Breast epithelium (tissue), 4 donors: ENCODE measurements at regions not wholly inside any gene's neighbourhood (a gene's known extent, or its start where the extent isn't known, plus 50 kb on each side); places are given as distances from the start of the nearest gene placed in this dataset.

Experiments used
- DNase-seq, 2 donors: peaks; one replicate each; pipeline ENCODE4 v3.0.0-alpha.2; 2019; ENCODE audit warnings: low spot score in 2 of 2
- H3K27ac ChIP-seq, 2 donors: fragments of 200-600 bp; sonication (generic) in 1 of 2; one replicate each; pipeline ENCODE4 v1.5.1; 2016 to 2019; ENCODE audit warnings: mild to moderate bottlenecking in 1 of 2
- H3K27me3 ChIP-seq, 2 donors: fragments of 200-600 bp; sonication (generic) in 1 of 2; one replicate each; pipeline versions ENCODE4 v1.5.1 to v1.6.0; 2017 to 2019; ENCODE audit warnings: control low read depth in 1 of 2, mild to moderate bottlenecking in 1 of 2
- H3K36me3 ChIP-seq: fragments of 200-600 bp; one replicate; pipeline ENCODE4 v1.5.1; 2019
- H3K4me1 ChIP-seq, 2 donors: fragments of 200-600 bp; sonication (generic); one replicate each; pipeline ENCODE4 v1.5.1; 2016 to 2019; ENCODE audit warnings: control low read depth in 1 of 2
- H3K4me3 ChIP-seq, 3 donors: fragments of 200-600 bp; sonication (generic); 1 replicate in 2 of 3; 2 replicates in 1 of 3; pipeline ENCODE4 v1.5.1; 2016 to 2019; ENCODE audit warnings: mild to moderate bottlenecking in 3 of 3, moderate library complexity in 2 of 3
- H3K9me3 ChIP-seq, 2 donors: fragments of 200-600 bp; sonication (generic) in 1 of 2; one replicate each; pipeline ENCODE4 v1.5.1; 2016 to 2019; ENCODE audit warnings: control low read depth in 1 of 2
- POLR2A ChIP-seq: fragments of 450-650 bp; IDR thresholded peaks from one replicate; pipeline ENCODE4 v1.6.1; 2016; ENCODE audit warnings: antibody characterized with exemption, mild to moderate bottlenecking, moderate library complexity
- POLR2AphosphoS5 ChIP-seq, 3 donors: sonication (generic); formaldehyde crosslinking; IDR thresholded peaks; one replicate each; pipeline ENCODE4 v1.6.1; 2017; ENCODE audit warnings: antibody characterized with exemption in 3 of 3
- intact Hi-C: fragments of 100-400 bp; cut with DNase I; formaldehyde crosslinking; loops from one replicate; pipeline ENCODE4 v1.15.1; 2023; ENCODE audit warnings: low total_unique reads
- TF ChIP-seq, protein P1 (sequence below), 3 donors: fragments of 450-650 bp; IDR thresholded peaks; one replicate each; pipeline ENCODE4 v1.5.1; 2016 to 2017; ENCODE audit warnings: antibody characterized with exemption in 3 of 3, mild to moderate bottlenecking in 3 of 3, moderate library complexity in 3 of 3

DNA sequence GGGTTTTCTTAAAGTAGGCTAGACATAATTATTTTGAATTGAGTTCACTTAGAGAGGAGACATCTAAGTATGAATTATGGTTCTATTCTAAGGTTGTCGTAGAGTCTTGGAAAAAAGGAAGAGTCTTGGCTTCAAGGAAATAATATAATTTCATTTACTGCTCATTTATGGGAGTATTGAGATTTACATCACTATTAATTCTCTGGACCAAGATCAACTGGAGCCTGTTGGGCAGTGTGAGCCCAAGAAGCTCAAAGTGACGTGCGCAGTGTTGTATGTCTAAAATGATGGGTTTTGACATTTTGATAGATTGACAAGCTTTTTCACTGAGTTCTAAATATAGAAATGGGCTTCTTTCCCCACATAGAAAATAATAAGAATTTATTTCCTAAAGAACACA lies 154.7 kb downstream of the QPCT start:
- intact Hi-C loops = no loop called here

DNA sequence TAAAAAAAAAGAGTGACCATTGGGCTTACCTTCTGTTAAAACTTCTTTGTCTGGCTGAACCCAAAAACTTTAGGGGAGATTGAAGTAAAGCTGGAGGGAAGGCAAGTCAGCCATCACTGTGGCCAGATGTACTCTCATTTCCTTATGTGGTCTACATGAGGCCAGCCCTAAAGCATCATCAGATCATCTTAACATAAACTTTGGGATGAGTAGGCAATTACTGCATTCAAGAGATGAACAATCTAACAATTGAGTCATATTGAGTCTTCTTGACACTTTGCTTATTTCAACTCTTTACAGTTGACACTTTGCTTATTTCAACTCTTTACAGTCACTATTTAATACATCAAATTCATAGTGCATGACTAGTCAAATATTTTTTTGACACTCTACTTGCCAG lies 155.6 kb downstream of the QPCT start:
- intact Hi-C loops = no loop called here
- Histone ChIP-seq H3K4me3 (no peak overlapping the region), H3K27me3 (no peaks in the 10 kb centered on the region), H3K4me1 (no peaks in the 10 kb centered on the region), H3K36me3 (no peaks in the 10 kb centered on the region), H3K27ac (no peak overlapping the region), H3K9me3 (no peaks in the 10 kb centered on the region)
- no peak for DNase-seq
- TF ChIP-seq, protein P1, sequence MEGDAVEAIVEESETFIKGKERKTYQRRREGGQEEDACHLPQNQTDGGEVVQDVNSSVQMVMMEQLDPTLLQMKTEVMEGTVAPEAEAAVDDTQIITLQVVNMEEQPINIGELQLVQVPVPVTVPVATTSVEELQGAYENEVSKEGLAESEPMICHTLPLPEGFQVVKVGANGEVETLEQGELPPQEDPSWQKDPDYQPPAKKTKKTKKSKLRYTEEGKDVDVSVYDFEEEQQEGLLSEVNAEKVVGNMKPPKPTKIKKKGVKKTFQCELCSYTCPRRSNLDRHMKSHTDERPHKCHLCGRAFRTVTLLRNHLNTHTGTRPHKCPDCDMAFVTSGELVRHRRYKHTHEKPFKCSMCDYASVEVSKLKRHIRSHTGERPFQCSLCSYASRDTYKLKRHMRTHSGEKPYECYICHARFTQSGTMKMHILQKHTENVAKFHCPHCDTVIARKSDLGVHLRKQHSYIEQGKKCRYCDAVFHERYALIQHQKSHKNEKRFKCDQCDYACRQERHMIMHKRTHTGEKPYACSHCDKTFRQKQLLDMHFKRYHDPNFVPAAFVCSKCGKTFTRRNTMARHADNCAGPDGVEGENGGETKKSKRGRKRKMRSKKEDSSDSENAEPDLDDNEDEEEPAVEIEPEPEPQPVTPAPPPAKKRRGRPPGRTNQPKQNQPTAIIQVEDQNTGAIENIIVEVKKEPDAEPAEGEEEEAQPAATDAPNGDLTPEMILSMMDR (IDR thresholded peaks at IDR 0.05) = no peak
- TF ChIP-seq POLR2AphosphoS5 (IDR thresholded peaks at IDR 0.05) = no peak
- TF ChIP-seq POLR2A = no peak

More for the DNA sequence above, 154.7 kb downstream of the QPCT start:
- Histone ChIP-seq H3K4me1 (no peaks in the 10 kb centered on the region), H3K9me3 (no peaks in the 10 kb centered on the region), H3K36me3 (no peaks in the 10 kb centered on the region), H3K27ac (no peak overlapping the region), H3K27me3 (no peaks in the 10 kb centered on the region), H3K4me3 (no peak overlapping the region)
- TF ChIP-seq, protein P1 (IDR thresholded peaks at IDR 0.05) = no peak
- no peak for TF ChIP-seq POLR2AphosphoS5 (IDR thresholded peaks at IDR 0.05)
- no peak for TF ChIP-seq POLR2A
- no peak for DNase-seq

DNA sequence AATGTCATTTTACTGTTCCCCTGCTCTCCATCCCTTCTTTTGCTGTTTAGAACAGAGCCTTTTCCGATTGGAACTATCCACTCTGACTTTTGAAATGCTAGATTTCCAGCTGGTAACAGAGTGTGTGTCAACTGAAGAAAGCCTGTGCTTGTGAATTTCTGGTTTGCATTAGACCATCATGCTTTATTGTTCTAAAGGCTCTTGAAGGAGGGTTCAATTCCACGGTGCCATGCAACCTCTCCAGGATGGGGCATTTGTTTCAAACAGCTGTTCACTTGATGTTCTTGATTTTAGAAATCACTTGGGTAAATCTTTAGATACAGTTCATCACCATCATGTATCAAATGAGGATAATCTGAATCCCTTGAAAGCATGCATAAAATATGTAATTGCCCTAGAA lies 156.7 kb downstream of the QPCT start:
- no peaks in the 10 kb centered on the region for H3K9me3 ChIP-seq
- intact Hi-C loops = no loop called here
- DNase-seq = no peak
- H3K27me3 ChIP-seq = no peaks in the 10 kb centered on the region
- H3K36me3 ChIP-seq = no peaks in the 10 kb centered on the region
- H3K4me3 ChIP-seq = no peak overlapping the region
- H3K27ac ChIP-seq = no peak overlapping the region
- no peak for TF ChIP-seq POLR2AphosphoS5 (IDR thresholded peaks at IDR 0.05)
- TF ChIP-seq, protein P1 (IDR thresholded peaks at IDR 0.05) = no peak
- TF ChIP-seq POLR2A = no peak
- H3K4me1 ChIP-seq = no peaks in the 10 kb centered on the region

DNA sequence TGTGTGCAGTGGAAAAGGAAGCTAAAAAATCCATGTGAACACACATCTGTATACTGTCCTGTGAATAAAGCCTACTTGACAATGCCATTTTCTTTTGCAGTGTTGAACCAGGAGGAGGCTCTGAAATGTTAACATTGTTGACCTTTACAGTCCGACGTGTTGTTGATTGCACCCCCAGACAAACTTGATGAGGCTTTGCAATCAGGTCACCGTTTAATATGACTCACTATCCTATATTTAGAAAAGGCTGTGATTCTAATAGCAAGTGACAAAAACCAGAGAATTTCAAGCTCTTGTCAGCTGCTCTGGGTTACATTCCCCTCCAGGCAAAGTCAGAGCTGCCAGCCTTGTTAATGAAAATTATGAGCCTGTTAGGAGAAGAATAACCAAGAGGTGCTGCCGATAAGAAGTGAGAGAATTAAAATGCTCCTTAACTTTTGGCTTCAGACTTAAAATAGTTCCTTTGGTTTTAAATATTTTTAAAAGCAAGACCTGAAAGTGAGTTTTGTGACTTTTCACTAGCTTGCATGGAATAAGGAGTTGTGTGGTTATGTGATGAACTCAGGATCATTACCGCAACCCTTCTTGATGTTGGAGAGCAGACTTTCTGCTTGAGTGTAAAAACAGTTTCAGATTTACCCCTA lies 162.1 kb downstream of the QPCT start:
- no peak for DNase-seq
- H3K4me1 ChIP-seq = no peaks in the 10 kb centered on the region
- H3K4me3 ChIP-seq = no peak overlapping the region
- TF ChIP-seq POLR2A (no peak), POLR2AphosphoS5 (IDR thresholded peaks at IDR 0.05) (no peak)
- TF ChIP-seq, protein P1 (IDR thresholded peaks at IDR 0.05) = no peak
- no peaks in the 10 kb centered on the region for H3K27me3 ChIP-seq
- H3K27ac ChIP-seq = no peak overlapping the region
- no peaks in the 10 kb centered on the region for H3K36me3 ChIP-seq
- intact Hi-C loops = no loop called here
- no peaks in the 10 kb centered on the region for H3K9me3 ChIP-seq

DNA sequence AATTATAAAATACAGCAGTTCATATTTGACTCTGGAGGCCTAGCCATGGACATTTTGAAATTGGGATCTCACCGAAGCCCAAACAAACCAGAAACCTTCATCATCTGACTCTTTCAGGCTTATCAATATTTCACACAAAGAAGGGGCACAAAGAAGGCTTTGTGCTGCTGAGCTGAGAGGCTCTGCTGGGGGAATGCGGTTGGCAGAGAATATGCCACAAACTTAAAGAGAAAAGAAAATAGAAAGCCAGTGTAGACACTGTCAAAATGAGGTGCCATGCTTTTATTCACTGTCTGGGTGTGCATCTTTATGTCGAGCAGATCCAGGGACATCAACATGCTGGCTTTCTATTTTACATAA lies 162.6 kb downstream of the QPCT start:
- DNase-seq = no peak
- H3K4me3 ChIP-seq = no peak overlapping the region
- no peaks in the 10 kb centered on the region for H3K9me3 ChIP-seq
- H3K36me3 ChIP-seq = no peaks in the 10 kb centered on the region
- TF ChIP-seq, protein P1 (IDR thresholded peaks at IDR 0.05) = no peak
- H3K4me1 ChIP-seq = no peaks in the 10 kb centered on the region
- no peak overlapping the region for H3K27ac ChIP-seq
- intact Hi-C loops = no loop called here
- no peaks in the 10 kb centered on the region for H3K27me3 ChIP-seq
